ENCODE measurements at regions not wholly inside any gene's neighbourhood (a gene's known extent, or its start where the extent isn't known, plus 50 kb on each side); places are given as distances from the start of the nearest gene placed in this dataset.
"Not testable (repeated sequence)": the region's sequence is repeated elsewhere in the genome, so short reads cannot be mapped to it uniquely, and the experiment has no call there.

DNA sequence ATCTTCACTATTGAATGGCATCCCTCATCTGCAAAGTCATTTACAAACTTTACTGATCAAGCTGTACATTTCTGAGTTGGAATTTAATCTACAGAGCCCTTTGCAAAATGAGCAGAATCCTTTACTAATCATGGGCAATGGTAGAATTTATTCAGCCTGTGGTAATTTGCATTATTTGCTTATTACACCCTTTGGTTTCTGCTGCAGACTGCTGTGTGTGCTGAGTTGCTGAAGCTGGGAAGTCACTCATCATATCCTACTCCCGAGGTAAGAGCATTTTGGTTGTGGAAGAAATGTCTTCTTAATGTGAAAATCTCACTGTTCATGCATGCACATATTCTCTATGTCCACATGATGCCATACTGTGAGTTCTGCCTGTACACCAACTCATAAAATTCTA lies 357.4 kb upstream of the SLC39A10 start:
- Histone ChIP-seq H3K4me1 (ENCODE audit: insufficient read depth, low read length) (no peaks in the 10 kb centered on the region), H3K9ac (ENCODE audit: low read depth, low read length) (no peak overlapping the region), H3K36me3 (ENCODE audit: insufficient read depth, low read length) (no peaks in the 10 kb centered on the region), H3K27ac (ENCODE audit: low read depth, low read length) (no peak overlapping the region), H3K4me3 (ENCODE audit: low read length) (no peak overlapping the region), H3K9me3 (ENCODE audit: insufficient read depth, low read depth, low read length) (no peaks in the 10 kb centered on the region), H3K27me3 (ENCODE audit: insufficient read depth, low read length) (no peaks in the 10 kb centered on the region)
- WGBS = no CpG with 5 or more reads among the region's 1 CpG

DNA sequence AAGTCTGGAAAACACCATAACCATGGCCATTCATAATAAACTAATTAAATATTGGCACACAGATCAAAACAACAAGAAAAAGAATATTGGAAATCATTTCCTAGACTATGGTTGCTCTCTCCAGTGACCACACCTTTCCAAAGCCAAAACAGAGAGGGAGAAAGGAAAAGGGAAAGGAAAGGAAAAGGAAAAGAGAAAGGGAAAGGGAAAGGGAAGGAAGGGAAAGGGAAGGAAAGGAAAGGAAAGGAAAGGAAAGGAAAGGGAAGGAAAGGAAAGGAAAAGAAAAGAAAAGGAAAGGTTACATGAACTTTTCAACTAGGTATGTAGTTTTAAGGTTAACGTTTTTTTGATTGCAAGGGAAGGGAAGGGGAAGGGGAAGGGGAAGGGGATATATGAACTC lies 360.5 kb upstream of the SLC39A10 start:
- 90% methylated on average over 1 of the region's 1 CpG for WGBS
- Histone ChIP-seq H3K4me1 (ENCODE audit: insufficient read depth, low read length) (no peaks in the 10 kb centered on the region), H3K9me3 (ENCODE audit: insufficient read depth, low read depth, low read length) (no peaks in the 10 kb centered on the region), H3K36me3 (ENCODE audit: insufficient read depth, low read length) (no peaks in the 10 kb centered on the region), H3K27ac (ENCODE audit: low read depth, low read length) (no peak overlapping the region), H3K27me3 (ENCODE audit: insufficient read depth, low read length) (no peaks in the 10 kb centered on the region), H3K9ac (ENCODE audit: low read depth, low read length) (no peak overlapping the region), H3K4me3 (ENCODE audit: low read length) (no peak overlapping the region)

DNA sequence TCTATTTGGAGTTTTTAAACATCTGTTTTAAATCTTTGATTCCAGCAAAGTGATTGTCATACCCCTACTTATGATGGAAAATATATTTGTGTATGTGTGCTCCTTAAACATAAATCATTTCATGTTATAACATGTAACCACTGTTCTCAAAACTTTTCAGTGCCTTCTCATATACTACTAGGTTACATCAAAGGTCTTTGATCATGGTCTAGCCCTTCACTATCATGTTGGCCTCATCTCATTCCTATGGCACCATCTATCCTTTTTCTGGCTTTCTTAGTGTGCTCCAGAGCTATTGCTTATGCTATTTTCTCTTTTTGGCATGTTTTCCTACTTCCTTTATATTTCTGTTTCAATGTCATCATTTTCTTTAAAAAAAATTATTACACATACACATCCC lies 367.9 kb upstream of the SLC39A10 start:
- Histone ChIP-seq H3K4me3 (ENCODE audit: low read length) (no peak overlapping the region), H3K27ac (ENCODE audit: low read depth, low read length) (no peak overlapping the region), H3K4me1 (ENCODE audit: insufficient read depth, low read length) (no peaks in the 10 kb centered on the region), H3K9me3 (ENCODE audit: insufficient read depth, low read depth, low read length) (no peaks in the 10 kb centered on the region), H3K36me3 (ENCODE audit: insufficient read depth, low read length) (no peaks in the 10 kb centered on the region), H3K9ac (ENCODE audit: low read depth, low read length) (no peak overlapping the region), H3K27me3 (ENCODE audit: insufficient read depth, low read length) (no peaks in the 10 kb centered on the region)

DNA sequence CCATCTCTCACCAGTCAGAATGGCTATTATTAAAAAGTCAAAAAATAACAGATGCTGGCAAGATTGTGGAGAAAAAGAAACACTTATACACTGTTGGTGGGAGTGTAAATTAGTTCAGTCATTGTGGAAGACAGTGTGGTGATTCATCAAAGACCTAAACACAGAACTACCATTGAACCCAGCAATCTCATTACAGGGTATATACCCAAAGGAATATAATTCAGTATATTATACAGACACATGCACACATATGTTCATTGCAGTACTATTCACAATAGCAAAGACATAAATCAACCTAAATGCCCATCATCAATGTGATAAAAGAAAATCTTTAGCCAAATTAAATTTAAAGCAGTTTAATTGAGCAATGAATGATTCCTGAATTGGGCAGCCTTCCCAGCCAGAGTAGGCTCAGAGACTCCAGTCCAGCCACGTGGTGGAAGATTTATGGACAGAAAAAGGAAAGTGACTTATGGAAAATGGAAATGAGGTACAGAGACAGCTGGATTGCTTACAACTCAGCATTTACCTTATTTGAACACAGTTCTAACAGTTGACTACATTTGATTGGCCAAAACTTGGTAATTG lies 377.1 kb upstream of the SLC39A10 start:
- WGBS = 92% methylated on average over 1 of the region's 1 CpG
- Histone ChIP-seq H3K4me1 (ENCODE audit: insufficient read depth, low read length) (no peaks in the 10 kb centered on the region), H3K36me3 (ENCODE audit: insufficient read depth, low read length) (no peaks in the 10 kb centered on the region), H3K27ac (ENCODE audit: low read depth, low read length) (no peak overlapping the region), H3K9me3 (ENCODE audit: insufficient read depth, low read depth, low read length) (no peaks in the 10 kb centered on the region), H3K9ac (ENCODE audit: low read depth, low read length) (no peak overlapping the region), H3K4me3 (ENCODE audit: low read length) (no peak overlapping the region), H3K27me3 (ENCODE audit: insufficient read depth, low read length) (no peaks in the 10 kb centered on the region)

DNA sequence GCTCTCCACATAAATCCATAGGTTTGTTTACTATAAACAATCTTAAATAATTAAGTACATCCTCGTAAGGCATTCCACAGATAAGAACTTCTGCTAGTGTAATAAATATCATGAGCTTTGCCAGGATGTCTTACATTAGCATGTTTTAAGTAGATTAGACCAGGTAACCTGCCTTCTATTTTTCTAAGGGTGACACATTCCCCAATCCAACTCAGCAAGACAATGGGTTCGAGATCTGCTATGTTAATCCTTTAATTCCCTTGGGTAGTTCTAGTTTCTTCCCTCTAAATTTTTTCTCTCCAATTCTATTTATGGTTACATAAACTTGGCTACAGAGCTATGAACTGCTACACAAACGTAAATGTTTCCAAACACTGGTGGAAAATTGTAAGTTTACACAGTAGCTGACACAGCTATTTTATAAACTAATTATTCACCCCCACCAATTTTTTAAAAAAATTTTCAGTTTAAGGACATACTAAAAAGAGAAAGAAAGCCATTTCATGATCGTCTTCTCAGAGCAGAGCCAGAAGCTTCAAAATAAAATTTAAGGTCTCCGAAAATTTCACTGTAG lies 386.5 kb upstream of the SLC39A10 start:
- Histone ChIP-seq H3K27ac (ENCODE audit: low read depth, low read length) (peak overlapping the region; percentile 47; the same call in 1 of the 2 replicates), H3K9ac (ENCODE audit: low read depth, low read length) (no peak overlapping the region), H3K4me3 (ENCODE audit: low read length) (no peak overlapping the region), H3K9me3 (ENCODE audit: insufficient read depth, low read depth, low read length) (peaks cover 7% of the 10 kb centered on the region), H3K4me1 (ENCODE audit: insufficient read depth, low read length) (peaks cover 33% of the 10 kb centered on the region), H3K36me3 (ENCODE audit: insufficient read depth, low read length) (no peaks in the 10 kb centered on the region), H3K27me3 (ENCODE audit: insufficient read depth, low read length) (no peaks in the 10 kb centered on the region)
- WGBS = 88% methylated on average over 4 of the region's 5 CpGs

DNA sequence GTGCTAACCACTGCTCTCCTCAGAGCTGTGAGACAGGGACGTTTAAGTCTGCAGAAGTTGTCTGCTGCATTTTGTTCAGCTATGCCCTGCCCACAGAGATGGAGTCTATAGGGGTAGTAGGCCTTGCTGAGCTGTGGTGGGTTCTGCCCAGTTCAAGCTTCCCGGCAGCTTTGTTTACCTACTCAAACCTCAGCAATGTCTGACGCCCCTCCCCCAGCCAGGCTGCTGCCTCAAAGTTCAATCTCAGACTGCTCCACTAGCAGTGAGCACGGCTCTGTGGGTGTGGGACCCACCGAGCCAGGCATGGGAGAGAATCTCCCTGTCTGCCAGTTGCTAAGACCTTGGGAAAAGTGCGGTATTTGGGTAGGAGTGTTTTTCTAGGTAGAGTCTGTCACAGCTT lies 387.8 kb upstream of the SLC39A10 start:
- H3K9me3 ChIP-seq (ENCODE audit: insufficient read depth, low read depth, low read length) = peaks cover 7% of the 10 kb centered on the region
- peaks cover 33% of the 10 kb centered on the region for H3K4me1 ChIP-seq (ENCODE audit: insufficient read depth, low read length)
- H3K27me3 ChIP-seq (ENCODE audit: insufficient read depth, low read length) = no peaks in the 10 kb centered on the region
- H3K4me3 ChIP-seq (ENCODE audit: low read length) = no peak overlapping the region
- no peak overlapping the region for H3K27ac ChIP-seq (ENCODE audit: low read depth, low read length)
- H3K36me3 ChIP-seq (ENCODE audit: insufficient read depth, low read length) = no peaks in the 10 kb centered on the region
- no peak overlapping the region for H3K9ac ChIP-seq (ENCODE audit: low read depth, low read length)
- 96% methylated on average over 6 of the region's 6 CpGs for WGBS

DNA sequence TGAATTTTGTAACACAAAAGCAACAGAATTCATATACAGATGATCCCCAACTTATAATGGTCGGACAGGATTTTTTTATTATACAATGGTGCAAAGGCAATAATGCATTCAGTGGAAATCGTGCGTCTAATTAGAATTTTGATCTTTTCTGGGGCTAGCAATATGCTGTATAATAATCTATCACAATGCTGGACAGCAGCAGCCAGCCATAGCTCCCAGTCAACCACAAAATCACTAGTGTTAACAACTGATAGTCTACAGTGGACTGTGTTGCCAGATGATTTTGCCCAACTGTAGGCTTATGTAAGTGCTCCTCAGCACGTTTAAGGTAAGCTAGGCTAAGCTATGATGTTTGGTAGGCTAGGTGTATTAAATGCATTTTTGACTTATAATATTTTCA lies 399.0 kb upstream of the SLC39A10 start:
- no peaks in the 10 kb centered on the region for H3K36me3 ChIP-seq (ENCODE audit: insufficient read depth, low read length)
- H3K9ac ChIP-seq (ENCODE audit: low read depth, low read length) = no peak overlapping the region
- H3K27ac ChIP-seq (ENCODE audit: low read depth, low read length) = no peak overlapping the region
- no peaks in the 10 kb centered on the region for H3K4me1 ChIP-seq (ENCODE audit: insufficient read depth, low read length)
- no peaks in the 10 kb centered on the region for H3K27me3 ChIP-seq (ENCODE audit: insufficient read depth, low read length)
- H3K4me3 ChIP-seq (ENCODE audit: low read length) = no peak overlapping the region
- peaks cover 4% of the 10 kb centered on the region; the same call in 1 of the 2 replicates for H3K9me3 ChIP-seq (ENCODE audit: insufficient read depth, low read depth, low read length)
- WGBS = 86% methylated on average over 4 of the region's 4 CpGs

DNA sequence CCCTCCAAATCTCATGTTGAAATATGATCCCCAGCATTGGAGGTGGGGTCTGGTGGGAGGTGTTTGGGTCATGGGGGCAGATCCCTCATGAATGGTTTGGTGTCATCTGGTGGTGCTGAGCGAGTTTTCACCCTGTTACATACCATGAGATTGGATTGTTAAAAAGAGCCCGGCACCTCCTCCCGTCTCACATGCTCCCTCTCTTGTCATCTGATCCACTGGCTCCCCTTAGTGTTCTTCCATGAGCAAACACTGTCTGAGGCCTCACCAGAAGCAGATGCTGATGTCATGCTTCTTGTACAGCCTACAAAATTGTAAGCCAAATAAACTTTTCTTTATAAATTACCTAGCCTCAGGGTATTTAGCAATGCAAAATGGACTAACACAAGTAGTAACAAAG lies 405.0 kb upstream of the SLC39A10 start:
- H3K36me3 ChIP-seq (ENCODE audit: insufficient read depth, low read length) = no peaks in the 10 kb centered on the region
- H3K9ac ChIP-seq (ENCODE audit: low read depth, low read length) = no peak overlapping the region
- H3K4me3 ChIP-seq (ENCODE audit: low read length) = no peak overlapping the region
- H3K27ac ChIP-seq (ENCODE audit: low read depth, low read length) = no peak overlapping the region
- 83% methylated on average over 3 of the region's 3 CpGs for WGBS
- H3K4me1 ChIP-seq (ENCODE audit: insufficient read depth, low read length) = no peaks in the 10 kb centered on the region
- H3K27me3 ChIP-seq (ENCODE audit: insufficient read depth, low read length) = no peaks in the 10 kb centered on the region
- H3K9me3 ChIP-seq (ENCODE audit: insufficient read depth, low read depth, low read length) = peaks cover 10% of the 10 kb centered on the region; the same call in 1 of the 2 replicates

DNA sequence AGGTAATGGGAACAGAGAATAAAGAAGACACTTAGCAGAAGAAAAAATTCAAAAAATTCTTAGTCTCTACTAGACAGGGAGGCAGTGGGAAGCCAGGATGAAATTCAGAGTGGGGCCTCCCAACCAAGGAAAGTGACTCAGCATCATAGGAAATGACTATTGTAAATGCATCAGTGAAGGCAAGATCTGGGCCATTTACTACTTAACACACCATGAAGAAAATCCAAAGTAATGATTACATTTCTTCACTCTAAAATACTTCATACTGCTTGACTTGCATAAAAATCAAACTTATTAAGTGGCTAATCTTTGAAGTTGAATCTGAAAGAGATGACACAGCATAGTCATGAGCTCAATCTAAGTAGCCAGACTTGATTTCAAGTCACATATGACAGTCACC lies 405.8 kb upstream of the SLC39A10 start:
- peaks cover 14% of the 10 kb centered on the region; the same call in 1 of the 2 replicates for H3K9me3 ChIP-seq (ENCODE audit: insufficient read depth, low read depth, low read length)
- no peak overlapping the region for H3K27ac ChIP-seq (ENCODE audit: low read depth, low read length)
- no peaks in the 10 kb centered on the region for H3K27me3 ChIP-seq (ENCODE audit: insufficient read depth, low read length)
- no peaks in the 10 kb centered on the region for H3K36me3 ChIP-seq (ENCODE audit: insufficient read depth, low read length)
- H3K9ac ChIP-seq (ENCODE audit: low read depth, low read length) = no peak overlapping the region
- H3K4me1 ChIP-seq (ENCODE audit: insufficient read depth, low read length) = no peaks in the 10 kb centered on the region
- H3K4me3 ChIP-seq (ENCODE audit: low read length) = no peak overlapping the region

DNA sequence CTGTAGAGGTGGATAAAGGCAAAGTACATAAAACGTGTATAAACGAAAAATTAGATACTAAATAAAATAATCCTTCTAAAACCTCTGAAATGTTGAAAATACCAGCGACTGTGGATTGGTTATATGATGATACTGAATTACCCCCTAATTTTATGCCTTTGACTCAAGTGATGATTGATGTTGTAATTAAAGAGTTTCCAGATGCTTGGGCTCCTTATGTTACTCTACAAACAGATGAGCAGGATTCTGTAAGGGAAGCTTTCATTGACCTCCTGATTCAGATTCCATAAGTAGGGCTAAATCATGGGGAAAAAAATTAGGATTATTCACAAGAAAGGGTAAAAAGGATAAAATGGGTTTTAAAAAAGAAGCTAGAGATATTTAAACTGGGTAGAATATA lies 418.2 kb upstream of the SLC39A10 start:
- no peaks in the 10 kb centered on the region for H3K27me3 ChIP-seq (ENCODE audit: insufficient read depth, low read length)
- no peaks in the 10 kb centered on the region for H3K9me3 ChIP-seq (ENCODE audit: insufficient read depth, low read depth, low read length)
- H3K36me3 ChIP-seq (ENCODE audit: insufficient read depth, low read length) = no peaks in the 10 kb centered on the region

DNA sequence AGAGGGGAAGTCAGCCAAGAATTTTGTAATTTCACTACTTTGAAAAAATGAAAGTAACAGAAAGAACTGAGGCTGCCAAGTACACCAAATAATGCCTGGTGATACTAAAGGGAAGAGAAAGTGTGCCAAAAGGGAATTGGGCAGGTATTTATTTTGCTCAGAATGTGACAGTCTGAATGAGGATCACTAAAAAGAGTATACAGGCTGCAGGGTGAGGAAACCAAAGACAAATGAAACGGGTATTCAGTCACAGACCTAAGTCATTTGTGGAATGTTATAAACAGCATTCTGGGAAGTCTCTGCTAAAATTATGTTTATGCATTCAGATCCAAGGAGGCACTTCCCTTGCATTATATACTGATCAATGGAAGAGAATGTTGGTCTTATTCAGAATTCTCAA lies 418.6 kb upstream of the SLC39A10 start:
- no peak overlapping the region for H3K27ac ChIP-seq (ENCODE audit: low read depth, low read length)
- no peaks in the 10 kb centered on the region for H3K9me3 ChIP-seq (ENCODE audit: insufficient read depth, low read depth, low read length)
- no peak overlapping the region for H3K4me3 ChIP-seq (ENCODE audit: low read length)
- H3K4me1 ChIP-seq (ENCODE audit: insufficient read depth, low read length) = no peaks in the 10 kb centered on the region
- no peaks in the 10 kb centered on the region for H3K36me3 ChIP-seq (ENCODE audit: insufficient read depth, low read length)
- H3K9ac ChIP-seq (ENCODE audit: low read depth, low read length) = no peak overlapping the region
- no peaks in the 10 kb centered on the region for H3K27me3 ChIP-seq (ENCODE audit: insufficient read depth, low read length)
- WGBS = 87% methylated on average over 1 of the region's 1 CpG

More for the DNA sequence above, 418.2 kb upstream of the SLC39A10 start:
- Histone ChIP-seq H3K27ac (ENCODE audit: low read depth, low read length) (no peak overlapping the region), H3K9ac (ENCODE audit: low read depth, low read length) (no peak overlapping the region), H3K4me1 (ENCODE audit: insufficient read depth, low read length) (no peaks in the 10 kb centered on the region), H3K4me3 (ENCODE audit: low read length) (no peak overlapping the region)
- WGBS = no CpG with 5 or more reads among the region's 3 CpGs

DNA sequence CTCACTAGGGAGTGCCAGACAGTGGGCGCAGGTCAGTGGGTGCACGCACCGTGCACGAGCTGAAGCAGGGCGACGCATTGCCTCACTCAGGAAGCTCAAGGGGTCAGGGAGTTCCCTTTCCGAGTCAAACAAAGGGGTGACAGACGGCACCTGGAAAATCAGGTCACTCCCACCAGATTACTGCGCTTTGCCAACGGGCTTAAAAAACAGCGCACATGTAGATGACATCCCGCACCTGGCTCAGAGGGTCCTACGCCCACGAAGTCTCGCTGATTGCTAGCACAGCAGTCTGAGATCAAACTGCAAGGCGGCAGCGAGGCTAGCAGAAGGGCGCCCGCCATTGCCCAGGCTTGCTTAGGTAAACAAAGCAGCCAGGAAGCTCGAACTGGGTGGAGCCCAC lies 428.5 kb upstream of the SLC39A10 start:
- H3K4me3 ChIP-seq (ENCODE audit: low read length); H3K27me3 ChIP-seq (ENCODE audit: insufficient read depth, low read length); H3K4me1 ChIP-seq (ENCODE audit: insufficient read depth, low read length); H3K9ac ChIP-seq (ENCODE audit: low read depth, low read length); H3K27ac ChIP-seq (ENCODE audit: low read depth, low read length); H3K36me3 ChIP-seq (ENCODE audit: insufficient read depth, low read length); H3K9me3 ChIP-seq (ENCODE audit: insufficient read depth, low read depth, low read length): not testable (repeated sequence)
- WGBS = 94% methylated on average over 20 of the region's 20 CpGs
